Activated T-cell treated with anti-CD3 and anti-CD28 coated beads, Interleukin-2, amount 50 U/mL, for 4 hours (primary cell): ENCODE measurements at regions not wholly inside any gene's neighbourhood (a gene's known extent, or its start where the extent isn't known, plus 50 kb on each side); places are given as distances from the start of the nearest gene placed in this dataset.
A peak's percentile ranks its signal among the peaks of the same experiment; 100 is the strongest.

ENCODE experiments used
- ATAC-seq, 2 donors: fragments of 200-7000 bp; cut with Tn5 transposase; one replicate each; pipeline ENCODE4 v1.10.0; 2021
- DNase-seq: peaks from one replicate; pipeline ENCODE4 v3.0.0-alpha.2; 2020
- H3K27me3 Mint-ChIP-seq: one replicate; pipeline ENCODE4 v1.8.0; 2021; ENCODE audit warnings: low read depth, mixed read lengths
- H3K36me3 Mint-ChIP-seq: one replicate; pipeline ENCODE4 v1.8.0; 2022; ENCODE audit warnings: mixed read lengths; ENCODE audit not compliant: insufficient read depth
- H3K4me1 Mint-ChIP-seq: one replicate; pipeline ENCODE4 v1.8.0; 2021; ENCODE audit warnings: low read depth, mixed read lengths
- H3K4me3 Mint-ChIP-seq: one replicate; pipeline ENCODE4 v1.8.0; 2021; ENCODE audit warnings: mild to moderate bottlenecking, moderate library complexity, mixed read lengths
- H3K9me3 Mint-ChIP-seq: one replicate; pipeline ENCODE4 v1.8.0; 2021; ENCODE audit warnings: mixed read lengths

DNA sequence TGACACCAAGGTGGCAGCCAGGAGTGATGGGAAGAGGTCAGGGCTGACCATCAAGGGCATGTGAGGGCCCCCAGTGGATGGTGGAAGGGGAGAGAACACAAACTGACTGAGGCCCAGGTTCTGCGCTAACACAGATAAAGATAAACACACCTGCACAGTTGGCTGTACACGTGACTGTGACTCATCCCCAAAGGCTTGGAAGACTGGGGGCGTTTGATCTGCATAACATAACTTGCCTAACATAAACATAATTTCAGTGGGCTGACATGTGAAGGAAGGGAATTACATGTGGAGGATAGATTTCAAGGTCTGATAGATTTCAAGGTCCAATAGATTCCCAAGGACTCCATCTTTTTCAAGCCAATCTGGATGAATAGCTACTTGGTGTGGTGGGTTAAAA, 100.9 kb upstream of the TNRC6C start:
- Mint-ChIP-seq H3K4me1 (peaks cover 17% of the 10 kb centered on the region), H3K27me3 (peaks cover 2% of the 10 kb centered on the region), H3K9me3 (no peaks in the 10 kb centered on the region), H3K4me3 (no peak overlapping the region), H3K36me3 (no peaks in the 10 kb centered on the region)
- ATAC-seq (peak; percentile 81 to 90), DNase-seq (peak; percentile 33)

DNA sequence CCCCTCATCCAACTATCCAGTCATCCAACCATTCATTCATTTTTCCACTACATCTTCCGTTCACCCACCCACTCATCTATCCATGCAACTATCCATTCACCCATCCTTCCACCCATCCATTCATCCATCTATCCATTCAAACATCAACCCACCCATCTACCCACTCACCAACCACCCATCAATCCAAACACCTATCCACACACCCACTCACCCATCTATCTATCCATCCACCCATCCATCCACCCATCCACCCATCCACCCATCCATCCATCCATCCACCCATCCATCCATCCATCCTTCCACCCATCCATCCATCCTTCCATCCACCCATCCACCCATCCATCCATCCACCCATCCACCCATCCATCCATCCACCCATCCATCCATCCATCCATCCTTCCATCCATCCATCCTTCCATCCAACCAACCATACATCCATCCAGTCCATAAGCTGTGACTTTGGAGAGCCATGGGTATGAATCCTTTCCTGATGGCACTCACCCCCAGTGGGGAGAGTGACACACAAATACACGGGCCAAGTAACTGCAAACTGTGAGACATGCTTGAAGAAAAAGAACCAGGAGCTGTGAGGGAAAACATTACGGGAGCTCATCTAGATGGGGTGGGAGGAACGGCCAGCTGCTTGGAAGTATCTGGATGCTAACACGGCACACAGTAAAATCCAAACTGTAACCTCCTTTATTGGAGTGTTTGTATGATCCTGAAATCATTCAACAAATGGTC, 100.0 kb upstream of the TNRC6C start:
- no peak for ATAC-seq
- Mint-ChIP-seq H3K27me3 (peaks cover 2% of the 10 kb centered on the region), H3K9me3 (no peaks in the 10 kb centered on the region), H3K4me1 (peaks cover 19% of the 10 kb centered on the region), H3K4me3 (no peak overlapping the region), H3K36me3 (no peaks in the 10 kb centered on the region)
- no peak for DNase-seq

GRCh38 chr17:77859035-77859810, 99.3 kb upstream of the TNRC6C start:
- Mint-ChIP-seq H3K4me3 (no peak overlapping the region), H3K9me3 (no peaks in the 10 kb centered on the region), H3K36me3 (no peaks in the 10 kb centered on the region), H3K27me3 (peaks cover 2% of the 10 kb centered on the region), H3K4me1 (peaks cover 24% of the 10 kb centered on the region)
- ATAC-seq (no peak), DNase-seq (no peak)

DNA sequence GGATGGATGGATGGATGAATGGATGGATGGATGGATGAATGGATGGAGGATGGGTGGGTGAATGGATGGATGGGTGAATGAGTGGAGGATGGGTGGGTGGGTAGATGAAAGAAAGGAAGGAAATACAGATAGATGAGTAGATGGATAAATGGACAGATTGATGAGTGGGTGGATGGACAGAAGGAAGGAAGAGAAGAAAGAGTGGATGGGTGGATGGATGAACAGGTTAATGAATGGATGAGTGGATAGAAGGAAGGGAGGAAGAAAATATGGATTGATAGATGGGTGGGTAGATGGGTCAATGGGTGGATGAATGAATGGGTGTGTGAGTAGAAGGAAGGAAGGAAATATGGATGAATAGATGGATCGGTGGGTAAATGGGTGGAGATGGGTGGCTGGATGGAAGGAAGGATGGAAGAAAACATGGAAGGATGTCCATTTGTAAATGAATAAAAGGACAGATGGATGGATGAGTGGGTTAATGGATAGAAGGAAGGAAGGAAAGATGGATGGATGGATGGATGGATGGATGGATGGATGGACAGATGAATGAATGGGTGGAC, 97.3 kb upstream of the TNRC6C start:
- Mint-ChIP-seq H3K27me3 (peaks cover 2% of the 10 kb centered on the region), H3K9me3 (no peaks in the 10 kb centered on the region), H3K4me3 (no peak overlapping the region), H3K4me1 (peaks cover 28% of the 10 kb centered on the region), H3K36me3 (no peaks in the 10 kb centered on the region)
- ATAC-seq = no peak
- DNase-seq = no peak

GRCh38 chr17:77861981-77862645, 96.4 kb upstream of the TNRC6C start:
- no peak for DNase-seq
- Mint-ChIP-seq H3K9me3 (no peaks in the 10 kb centered on the region), H3K4me3 (no peak overlapping the region), H3K4me1 (peaks cover 22% of the 10 kb centered on the region), H3K36me3 (no peaks in the 10 kb centered on the region), H3K27me3 (peaks cover 2% of the 10 kb centered on the region)
- no peak for ATAC-seq

GRCh38 chr17:77862890-77863813, 95.4 kb upstream of the TNRC6C start:
- Mint-ChIP-seq H3K36me3 (no peaks in the 10 kb centered on the region), H3K9me3 (no peaks in the 10 kb centered on the region), H3K27me3 (peaks cover 2% of the 10 kb centered on the region), H3K4me1 (peaks cover 15% of the 10 kb centered on the region), H3K4me3 (no peak overlapping the region)
- DNase-seq = no peak
- no peak for ATAC-seq

- Mint-ChIP-seq H3K27me3 (peaks cover 2% of the 10 kb centered on the region), H3K9me3 (no peaks in the 10 kb centered on the region), H3K36me3 (no peaks in the 10 kb centered on the region), H3K4me3 (no peak overlapping the region), H3K4me1 (peaks cover 15% of the 10 kb centered on the region)
- DNase-seq (no peak), ATAC-seq (peak in 1 of 2 donors; percentile 27)
Measured at GRCh38 chr17:77863814-77864161, 94.7 kb upstream of the TNRC6C start.

DNA sequence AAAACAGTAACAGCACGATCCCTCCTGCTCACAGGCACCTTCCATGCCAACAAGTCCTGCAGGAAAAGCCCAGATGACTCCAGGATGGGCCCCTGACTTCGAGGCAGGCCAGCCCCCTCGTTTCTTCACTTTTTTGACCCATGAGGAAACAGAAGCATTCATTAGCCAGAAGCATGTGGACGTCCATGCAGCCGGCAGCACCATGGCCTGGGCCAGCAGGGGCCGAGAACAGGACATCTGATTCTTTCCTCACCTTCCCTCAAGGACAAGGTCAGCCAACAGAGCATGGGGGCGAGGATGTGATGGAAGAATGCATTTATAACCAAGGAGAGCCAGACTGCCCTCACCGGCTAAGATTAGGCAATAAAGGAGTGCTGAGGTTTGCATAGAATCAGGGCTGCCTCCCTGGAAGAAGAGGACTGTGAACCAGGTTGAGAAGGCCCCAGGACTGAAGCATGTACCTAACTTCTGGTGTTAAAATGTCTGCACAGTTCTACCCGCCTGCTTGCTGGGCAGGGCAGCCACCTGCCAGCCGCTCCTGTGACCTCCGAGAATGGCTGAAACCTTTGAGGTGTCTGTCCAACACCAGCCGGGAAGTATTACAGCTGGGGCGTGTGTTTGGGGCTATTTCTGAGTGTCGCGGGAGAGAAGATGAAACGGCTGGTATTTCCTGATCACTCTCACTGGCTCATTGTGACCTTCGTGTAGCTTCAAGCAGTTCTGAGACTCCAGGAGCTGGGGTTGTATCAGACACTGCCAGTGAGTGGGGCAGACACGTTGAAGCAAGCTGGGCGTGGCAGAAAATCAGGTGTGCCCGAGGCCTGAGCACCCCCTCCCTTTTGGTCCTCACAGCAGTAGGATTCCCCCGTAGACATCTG, 94.0 kb upstream of the TNRC6C start:
- DNase-seq (no peak), ATAC-seq (no peak)
- Mint-ChIP-seq H3K36me3 (no peaks in the 10 kb centered on the region), H3K4me1 (peaks cover 21% of the 10 kb centered on the region), H3K27me3 (peaks cover 1% of the 10 kb centered on the region), H3K4me3 (no peak overlapping the region), H3K9me3 (no peaks in the 10 kb centered on the region)

GRCh38 chr17:77865112-77865611, 93.3 kb upstream of the TNRC6C start:
- no peak for ATAC-seq
- Mint-ChIP-seq H3K27me3 (no peaks in the 10 kb centered on the region), H3K36me3 (no peaks in the 10 kb centered on the region), H3K4me1 (peaks cover 28% of the 10 kb centered on the region), H3K4me3 (no peak overlapping the region), H3K9me3 (no peaks in the 10 kb centered on the region)
- DNase-seq = no peak

DNA sequence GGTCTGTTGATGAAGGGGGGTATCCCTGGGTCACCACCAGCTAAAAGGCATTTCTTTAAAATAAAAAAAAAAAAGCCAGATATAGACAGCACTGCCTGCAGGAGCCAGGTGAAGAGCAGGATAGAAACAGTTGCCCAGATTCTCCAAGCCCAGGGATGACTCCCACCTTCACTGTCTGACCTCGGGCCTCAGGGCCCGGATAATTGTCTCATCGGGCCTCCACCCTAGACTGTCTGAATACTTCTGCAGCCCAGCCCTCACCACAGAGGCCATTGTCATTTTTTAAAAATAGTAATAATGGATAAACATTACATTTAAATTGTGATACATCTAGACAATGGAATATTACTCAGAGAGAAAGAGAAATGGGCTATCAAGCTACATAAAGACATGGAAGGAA, 92.8 kb upstream of the TNRC6C start:
- H3K4me1 Mint-ChIP-seq = peaks cover 28% of the 10 kb centered on the region
- no peak for DNase-seq
- no peaks in the 10 kb centered on the region for H3K27me3 Mint-ChIP-seq
- no peak for ATAC-seq
- no peak overlapping the region for H3K4me3 Mint-ChIP-seq
- H3K9me3 Mint-ChIP-seq = no peaks in the 10 kb centered on the region
- no peaks in the 10 kb centered on the region for H3K36me3 Mint-ChIP-seq

- H3K36me3 Mint-ChIP-seq = no peaks in the 10 kb centered on the region
- H3K9me3 Mint-ChIP-seq = no peaks in the 10 kb centered on the region
- DNase-seq (no peak), ATAC-seq (no peak)
- H3K4me1 Mint-ChIP-seq = peaks cover 38% of the 10 kb centered on the region
- H3K27me3 Mint-ChIP-seq = no peaks in the 10 kb centered on the region
- H3K4me3 Mint-ChIP-seq = no peak overlapping the region
Measured at GRCh38 chr17:77867308-77867781, 91.2 kb upstream of the TNRC6C start.

- Mint-ChIP-seq H3K4me1 (peaks cover 46% of the 10 kb centered on the region), H3K27me3 (peaks cover 2% of the 10 kb centered on the region), H3K9me3 (no peaks in the 10 kb centered on the region), H3K36me3 (no peaks in the 10 kb centered on the region), H3K4me3 (no peak overlapping the region)
- DNase-seq = no peak
- ATAC-seq = no peak
Measured at GRCh38 chr17:77867976-77868713, 90.4 kb upstream of the TNRC6C start.
